IMR-90 (cell line): ENCODE measurements at regions not wholly inside any gene's neighbourhood (a gene's known extent, or its start where the extent isn't known, plus 50 kb on each side); places are given as distances from the start of the nearest gene placed in this dataset.

Source experiments
- ATAC-seq: fragments of 200-7000 bp; cut with Tn5 transposase; 2 replicates; pipeline ENCODE4 v1.9.1; 2020; ENCODE audit warnings: low read depth, mild to moderate bottlenecking, moderate library complexity
- BruUV-seq: library from RNA; stranded (reverse); fragments of 400-500 nt; replicated peaks from 2 replicates; lab custom pipeline; 2021; lab: Mats Ljungman, UMichigan
- CTCF ChIA-PET: fragments of 300-600 bp; formaldehyde crosslinking; extraction: SDS; loops from one replicate; lab custom pipeline; 2021; ENCODE audit warnings: antibody characterized with exemption; lab: Yijun Ruan, JAX
- POLR2A ChIA-PET: fragments of 300-600 bp; sonication (Branson Sonifier 250); formaldehyde crosslinking; loops from one replicate; lab custom pipeline; 2022; ENCODE audit warnings: antibody characterized with exemption; ENCODE audit not compliant: unreplicated experiment; lab: Charles Lee
- DNase-seq: peaks from one replicate; pipeline ENCODE4 v3.0.0; 2013
- H2AFZ ChIP-seq: replicated peaks from 2 replicates; pipeline ENCODE3; 2013; ENCODE audit warnings: low read length, mild to moderate bottlenecking; ENCODE audit not compliant: poor library complexity
- H2AK5ac ChIP-seq: 2 replicates; pipeline ENCODE4 v1.6.1; 2013; ENCODE audit warnings: low read depth, low read length, inconsistent platforms
- H2AK9ac ChIP-seq: replicated peaks from 2 replicates; pipeline ENCODE3; 2013; ENCODE audit warnings: mild to moderate bottlenecking, low read depth, low read length, moderate library complexity; ENCODE audit not compliant: poor library complexity
- H2BK120ac ChIP-seq: 2 replicates; pipeline ENCODE4 v1.6.1; 2013; ENCODE audit warnings: low read depth, low read length, inconsistent platforms
- H2BK15ac ChIP-seq: 3 replicates; pipeline ENCODE4 v1.6.1; 2013; ENCODE audit warnings: low read depth, low read length, inconsistent platforms
- H2BK20ac ChIP-seq: 2 replicates; pipeline ENCODE4 v1.6.1; 2013; ENCODE audit warnings: low read depth, mild to moderate bottlenecking, inconsistent platforms, low read length, moderate library complexity
- H2BK5ac ChIP-seq: 2 replicates; pipeline ENCODE4 v1.6.1; 2013; ENCODE audit warnings: mild to moderate bottlenecking, low read depth, low read length, inconsistent platforms; ENCODE audit not compliant: poor library complexity, severe bottlenecking
- H3K14ac ChIP-seq: replicated peaks from 2 replicates; pipeline ENCODE4 v1.6.1; 2013; ENCODE audit warnings: low read depth, low read length, inconsistent platforms
- H3K18ac ChIP-seq: 2 replicates; pipeline ENCODE4 v1.6.1; 2013; ENCODE audit warnings: low read depth, low read length, control low read depth
- H3K23ac ChIP-seq: 2 replicates; pipeline ENCODE4 v1.6.1; 2013; ENCODE audit warnings: low read depth, low read length, inconsistent platforms
- H3K27ac ChIP-seq: 2 replicates; pipeline ENCODE4 v1.5.1; 2013; ENCODE audit warnings: mild to moderate bottlenecking, control low read depth, low read length; ENCODE audit not compliant: insufficient read depth
- H3K27me3 ChIP-seq: 2 replicates; pipeline ENCODE4 v1.6.1; 2013; ENCODE audit warnings: low read length; ENCODE audit not compliant: control insufficient read depth, insufficient read depth
- H3K36me3 ChIP-seq: 2 replicates; pipeline ENCODE4 v1.6.1; 2013; ENCODE audit warnings: low read length, mixed read lengths; ENCODE audit not compliant: control insufficient read depth, insufficient read depth
- H3K4ac ChIP-seq: 2 replicates; pipeline ENCODE4 v1.6.1; 2013; ENCODE audit warnings: low read depth, low read length, inconsistent platforms
- H3K4me1 ChIP-seq: 2 replicates; pipeline ENCODE4 v1.6.1; 2013; ENCODE audit warnings: low read length, mixed read lengths; ENCODE audit not compliant: control insufficient read depth, insufficient read depth
- H3K4me2 ChIP-seq: 2 replicates; pipeline ENCODE4 v1.6.1; 2013; ENCODE audit warnings: low read depth, mild to moderate bottlenecking, control low read depth, low read length, moderate library complexity
- H3K4me3 ChIP-seq: 2 replicates; pipeline ENCODE4 v1.5.1; 2013; ENCODE audit warnings: low read depth, mild to moderate bottlenecking, control low read depth, low read length, moderate library complexity; ENCODE audit not compliant: insufficient read depth
- H3K56ac ChIP-seq: 2 replicates; pipeline ENCODE4 v1.6.1; 2013; ENCODE audit warnings: low read length, inconsistent platforms; ENCODE audit not compliant: insufficient read depth; ENCODE audit errors: extremely low read depth
- H3K79me1 ChIP-seq, 2 experiments: 2 replicates each; pipeline ENCODE4 v1.6.1; 2013; ENCODE audit warnings: low read length in 2 of 2, inconsistent platforms in 1 of 2, low read depth in 1 of 2
- H3K9ac ChIP-seq: 2 replicates; pipeline ENCODE4 v1.6.1; 2013; ENCODE audit warnings: low read depth, low read length, control low read depth
- H3K9me1 ChIP-seq: 2 replicates; pipeline ENCODE4 v1.6.1; 2013; ENCODE audit warnings: low read length, inconsistent platforms; ENCODE audit not compliant: insufficient read depth
- H3K9me3 ChIP-seq: 2 replicates; pipeline ENCODE4 v1.6.1; 2013; ENCODE audit warnings: low read length; ENCODE audit not compliant: control insufficient read depth, insufficient read depth
- H4K20me1 ChIP-seq: 2 replicates; pipeline ENCODE4 v1.6.1; 2013; ENCODE audit warnings: low read length, inconsistent platforms; ENCODE audit not compliant: insufficient read depth
- H4K5ac ChIP-seq: 2 replicates; pipeline ENCODE4 v1.6.1; 2013; ENCODE audit warnings: mild to moderate bottlenecking, low read depth, low read length, control low read depth
- H4K8ac ChIP-seq, 2 experiments: 2 replicates each; pipeline ENCODE4 v1.6.1; 2013; ENCODE audit warnings: low read depth in 2 of 2, low read length in 2 of 2, control low read depth in 1 of 2, inconsistent platforms in 1 of 2
- H4K91ac ChIP-seq: 2 replicates; pipeline ENCODE4 v1.6.1; 2013; ENCODE audit warnings: low read depth, low read length, inconsistent platforms; ENCODE audit not compliant: insufficient read depth
- BHLHE40 ChIP-seq: fragments of 150-350 bp; IDR thresholded peaks from 2 replicates; pipeline ENCODE4 v1.6.1; 2016; ENCODE audit warnings: mild to moderate bottlenecking, low read depth, low read length
- CEBPB ChIP-seq: IDR thresholded peaks from 2 replicates; pipeline ENCODE4 v1.6.1; 2012; ENCODE audit warnings: low read depth, low read length, improper control_type of control experiment
- CHD1 ChIP-seq: IDR thresholded peaks from 2 replicates; pipeline ENCODE4 v1.6.1; 2012; ENCODE audit warnings: low read depth, low read length, improper control_type of control experiment
- CTCF ChIP-seq: conservative IDR thresholded peaks from 2 replicates; pipeline ENCODE4 v1.5.1; 2012; ENCODE audit warnings: mild to moderate bottlenecking, low read depth, low read length, improper control_type of control experiment
- ELK1 ChIP-seq: fragments of 150-350 bp; IDR thresholded peaks from 2 replicates; pipeline ENCODE4 v1.6.1; 2016; ENCODE audit warnings: low read depth, mild to moderate bottlenecking, low read length, moderate library complexity, borderline replicate concordance
- FOS ChIP-seq: fragments of 150-350 bp; IDR thresholded peaks from 2 replicates; pipeline ENCODE4 v1.6.1; 2016; ENCODE audit warnings: low read depth, low read length
- MAFK ChIP-seq: IDR thresholded peaks from 2 replicates; pipeline ENCODE4 v1.6.1; 2012; ENCODE audit warnings: low read depth, low read length, improper control_type of control experiment
- MAZ ChIP-seq: IDR thresholded peaks from 2 replicates; pipeline ENCODE4 v1.6.1; 2012; ENCODE audit warnings: low read depth, mild to moderate bottlenecking, low read length, improper control_type of control experiment, moderate library complexity, borderline replicate concordance
- MXI1 ChIP-seq: IDR thresholded peaks from 2 replicates; pipeline ENCODE4 v1.6.1; 2012; ENCODE audit warnings: low read depth, mild to moderate bottlenecking, low read length, moderate library complexity, borderline replicate concordance
- NFE2L2 ChIP-seq: fragments of 150-350 bp; IDR thresholded peaks from 2 replicates; pipeline ENCODE4 v1.6.1; 2016; ENCODE audit warnings: low read depth, mild to moderate bottlenecking, low read length
- POLR2A ChIP-seq: IDR thresholded peaks from 2 replicates; pipeline ENCODE4 v1.6.1; 2012; ENCODE audit warnings: mild to moderate bottlenecking, low read depth, low read length
- RAD21 ChIP-seq: IDR thresholded peaks from 2 replicates; pipeline ENCODE4 v1.6.1; 2012; ENCODE audit warnings: low read length, improper control_type of control experiment
- RCOR1 ChIP-seq: IDR thresholded peaks from 2 replicates; pipeline ENCODE4 v1.6.1; 2012; ENCODE audit warnings: mild to moderate bottlenecking, low read length, improper control_type of control experiment; ENCODE audit not compliant: insufficient replicate concordance
- RFX5 ChIP-seq: IDR thresholded peaks from 2 replicates; pipeline ENCODE4 v1.8.0; 2012; ENCODE audit warnings: low read depth, mild to moderate bottlenecking, low read length, moderate library complexity
- SMC3 ChIP-seq: fragments of 150-350 bp; IDR thresholded peaks from 2 replicates; pipeline ENCODE4 v1.6.1; 2016; ENCODE audit warnings: low read depth, mild to moderate bottlenecking, antibody characterized with exemption, low read length, moderate library complexity
- USF2 ChIP-seq: fragments of 150-350 bp; IDR thresholded peaks from 2 replicates; pipeline ENCODE4 v1.6.1; 2017; ENCODE audit warnings: mild to moderate bottlenecking, antibody characterized with exemption, low read length, low read depth
- WGBS, 2 experiments: methylation state at CpG; one replicate each; pipeline versions ENCODE4 v1.1.5 to v1.1.7; 2013; ENCODE audit warnings: missing lambda C conversion rate in 2 of 2; ENCODE audit not compliant: insufficient read length in 1 of 2; ENCODE audit errors: extremely low coverage in 2 of 2; 5-methylcytosine and 5-hydroxymethylcytosine counted together
- dilution Hi-C: fragments of 300-500 bp; cut with HindIII; formaldehyde crosslinking; loops from one replicate; pipeline ENCODE4 v1.14.3; 2018; ENCODE audit warnings: low sequenced_read_pairs; ENCODE audit not compliant: unreplicated experiment
- in situ Hi-C: fragments of 300-500 bp; cut with MboI; formaldehyde crosslinking; loops from 3 replicates; pipeline ENCODE4 v1.14.3; 2019; ENCODE audit warnings: low sequenced_read_pairs, inconsistent platforms, mixed read lengths
- intact Hi-C: fragments of 100-400 bp; cut with micrococcal nuclease; formaldehyde crosslinking; loops from 2 replicates; pipeline ENCODE4 v1.10.0; 2022

GRCh38 chr4:124450851-124451250 lies 261.7 kb downstream of the ANKRD50 start:
- dilution Hi-C loops: no loop called here
- Histone ChIP-seq H2AFZ (no peak overlapping the region), H3K14ac (no peak overlapping the region), H4K5ac (no peak overlapping the region), H3K23ac (no peak overlapping the region), H3K27me3 (no peaks in the 10 kb centered on the region), H4K91ac (no peak overlapping the region), H4K8ac (no peak overlapping the region), H3K4me2 (no peak overlapping the region), H2AK9ac (no peak overlapping the region), H3K4me1 (peaks cover 2% of the 10 kb centered on the region; the same call in 1 of the 2 replicates), H3K36me3 (no peaks in the 10 kb centered on the region), H3K79me1 (no peaks in the 10 kb centered on the region), H3K4ac (no peak overlapping the region), H2AK5ac (no peak overlapping the region), H2BK15ac (no peak overlapping the region), H3K9me3 (no peaks in the 10 kb centered on the region; the same call in 1 of the 2 replicates), H3K4me3 (no peak overlapping the region), H2BK20ac (no peak overlapping the region), H3K9ac (no peak overlapping the region), H3K9me1 (peaks cover 3% of the 10 kb centered on the region), H3K27ac (no peak overlapping the region), H2BK120ac (no peak overlapping the region), H3K18ac (no peak overlapping the region; the same call in 1 of the 2 replicates), H2BK5ac (no peak overlapping the region), H3K56ac (no peak overlapping the region), H4K20me1 (no peaks in the 10 kb centered on the region)
- 83% methylated on average over 1 of the region's 2 CpGs; no CpG with 5 or more reads in 1 of the 2 experiments for WGBS, 2 experiments
- POLR2A ChIA-PET: no interaction called here
- no TSS peak for BruUV-seq
- in situ Hi-C loops: no loop called here
- CTCF ChIA-PET: no interaction called here
- ATAC-seq: no peak
- DNase-seq: no peak
- TF ChIP-seq CHD1 (no peak), RAD21 (no peak), CTCF (no peak), RFX5 (no peak), NFE2L2 (no peak), RCOR1 (no peak), ELK1 (no peak), MXI1 (no peak), MAZ (no peak), USF2 (no peak), FOS (no peak), CEBPB (no peak), SMC3 (no peak), BHLHE40 (no peak), POLR2A (no peak), MAFK (no peak)
- intact Hi-C loops: no loop called here
